HepG2 (cell line): ENCODE measurements at regions not wholly inside any gene's neighbourhood (a gene's known extent, or its start where the extent isn't known, plus 50 kb on each side); places are given as distances from the start of the nearest gene placed in this dataset.
A peak's percentile ranks its signal among the peaks of the same experiment; 100 is the strongest.

Experiments
- ATAC-seq: fragments of 200-7000 bp; cut with Tn5 transposase; 3 replicates; pipeline ENCODE4 v1.9.1; 2020; ENCODE audit warnings: mild to moderate bottlenecking, moderate library complexity
- BruUV-seq: library from RNA; stranded (reverse); fragments of 400-500 nt; replicated peaks from 2 replicates; lab custom pipeline; 2021; lab: Mats Ljungman, UMichigan
- CTCF ChIA-PET: fragments of 300-600 bp; formaldehyde crosslinking; extraction: SDS; loops from one replicate; lab custom pipeline; 2021; ENCODE audit warnings: low total read pairs, inconsistent platforms, low intra/inter-chr PET ratio; lab: Yijun Ruan, JAX
- POLR2A ChIA-PET: fragments of 350-600 bp; sonication (Branson Sonifier 250); formaldehyde crosslinking; loops from one replicate; lab custom pipeline; 2020; ENCODE audit warnings: antibody characterized with exemption, inconsistent platforms; lab: Yijun Ruan, JAX
- DNase-seq: peaks from one replicate; pipeline ENCODE4 v3.0.0-alpha.2; 2015; ENCODE audit warnings: low spot score
- FAIRE-seq: peaks from 3 replicates; lab custom pipeline; 2011; peaks lifted over from hg19 to GRCh38; lab: Jason Lieb, UNC
- H2AFZ ChIP-seq: one replicate; pipeline ENCODE4 v1.6.1; 2011; ENCODE audit warnings: low read length, inconsistent platforms
- H3K27ac ChIP-seq: fragments of 300-600 bp; 3 replicates; pipeline ENCODE4 v1.8.0; 2011; ENCODE audit warnings: mixed run types, mild to moderate bottlenecking, mixed read lengths, low read length, inconsistent platforms; ENCODE audit not compliant: insufficient read depth; ENCODE audit errors: extremely low read length
- H3K27me3 ChIP-seq, 2 experiments: fragments of 200-600 bp in 1 of 2; 2 replicates in 1 of 2; 3 replicates in 1 of 2; pipeline versions ENCODE4 v1.6.0 to v1.8.0; 2011; ENCODE audit warnings: low read length in 2 of 2, mild to moderate bottlenecking in 2 of 2, moderate library complexity in 2 of 2, inconsistent platforms in 1 of 2; ENCODE audit not compliant: insufficient read depth in 2 of 2, control insufficient read depth in 1 of 2
- H3K36me3 ChIP-seq, 2 experiments: fragments of 200-600 bp in 1 of 2; replicated peaks in 1 of 2; 2 replicates in 1 of 2; 3 replicates in 1 of 2; pipeline versions ENCODE4 v1.5.1 to v1.8.0; 2011; ENCODE audit warnings: low read length in 2 of 2, inconsistent platforms in 1 of 2; ENCODE audit not compliant: insufficient read depth in 2 of 2, control insufficient read depth in 1 of 2
- H3K4me1 ChIP-seq: 2 replicates; pipeline ENCODE4 v1.5.1; 2012; ENCODE audit warnings: low read length, inconsistent platforms; ENCODE audit not compliant: insufficient read depth
- H3K4me2 ChIP-seq: 2 replicates; pipeline ENCODE4 v1.6.0; 2011; ENCODE audit warnings: low read depth, low read length, inconsistent platforms
- H3K4me3 ChIP-seq, 3 experiments: fragments of 200-600 bp in 1 of 3; sonication (generic), shearing (Covaris generic) in 1 of 3; replicated peaks in 1 of 3; 2 replicates each; pipeline ENCODE4 v1.5.1; 2011 to 2016; ENCODE audit warnings: low read length in 3 of 3, inconsistent platforms in 2 of 3, low read depth in 2 of 3, mild to moderate bottlenecking in 2 of 3, control low read depth in 1 of 3, mixed read lengths in 1 of 3; ENCODE audit not compliant: insufficient read depth in 1 of 3
- H3K79me2 ChIP-seq: one replicate; pipeline ENCODE4 v1.6.1; 2011; ENCODE audit warnings: low read length, inconsistent platforms; ENCODE audit not compliant: insufficient read depth
- H3K9ac ChIP-seq: 2 replicates; pipeline ENCODE4 v1.6.0; 2011; ENCODE audit warnings: mild to moderate bottlenecking, low read depth, low read length, inconsistent platforms; ENCODE audit not compliant: insufficient read depth
- H3K9me3 ChIP-seq: 2 replicates; pipeline ENCODE4 v1.5.1; 2012; ENCODE audit warnings: mild to moderate bottlenecking, low read length
- H4K20me1 ChIP-seq: 2 replicates; pipeline ENCODE4 v1.6.0; 2011; ENCODE audit warnings: inconsistent platforms, mild to moderate bottlenecking, low read length, moderate library complexity; ENCODE audit not compliant: insufficient read depth
- HNF4A ChIP-seq: sonication (generic); formaldehyde crosslinking; IDR thresholded peaks from 2 replicates; pipeline ENCODE4 v1.4.0; 2020; ENCODE audit warnings: missing genetic modification reagents
- LCORL ChIP-seq, 2 experiments: fragments of 450-650 bp in 1 of 2; sonication (generic) in 1 of 2; formaldehyde crosslinking in 1 of 2; IDR thresholded peaks; 2 replicates each; pipeline versions ENCODE4 v1.5.0 to v1.6.1; 2017 to 2020; ENCODE audit warnings: antibody characterized with exemption in 1 of 2, missing genetic modification reagents in 1 of 2
- MYNN ChIP-seq: sonication (generic); formaldehyde crosslinking; IDR thresholded peaks from 2 replicates; pipeline ENCODE4 v1.4.0; 2020; ENCODE audit warnings: mild to moderate bottlenecking, low read depth, missing genetic modification reagents
- WGBS: methylation state at CpG from one replicate; pipeline ENCODE4 v1.1.6; 2017; ENCODE audit warnings: low lambda C conversion rate; 5-methylcytosine and 5-hydroxymethylcytosine counted together
- in situ Hi-C: cut with HindIII; loops from 2 replicates; pipeline ENCODE4 v1.10.0; 2017; ENCODE audit warnings: low pct_unique_long_range_greater_than_20kb; ENCODE audit not compliant: extremely low pct_ligation_motif_present
- intact Hi-C: fragments of 100-400 bp; cut with micrococcal nuclease; formaldehyde crosslinking; loops from one replicate; pipeline ENCODE4 v1.10.0; 2022; ENCODE audit not compliant: unreplicated experiment
- TF ChIP-seq, protein P1 (sequence below): sonication (generic); formaldehyde crosslinking; IDR thresholded peaks from 2 replicates; pipeline ENCODE4 v1.4.0; 2020; ENCODE audit warnings: missing genetic modification reagents
- TF ChIP-seq, protein P2 (sequence below): sonication (generic); formaldehyde crosslinking; IDR thresholded peaks from 2 replicates; pipeline ENCODE4 v1.4.0; 2020; ENCODE audit warnings: missing genetic modification reagents
- TF ChIP-seq, protein P3 (sequence below): sonication (generic); formaldehyde crosslinking; IDR thresholded peaks from 2 replicates; pipeline ENCODE4 v1.4.0; 2020; ENCODE audit warnings: mild to moderate bottlenecking, missing genetic modification reagents

DNA sequence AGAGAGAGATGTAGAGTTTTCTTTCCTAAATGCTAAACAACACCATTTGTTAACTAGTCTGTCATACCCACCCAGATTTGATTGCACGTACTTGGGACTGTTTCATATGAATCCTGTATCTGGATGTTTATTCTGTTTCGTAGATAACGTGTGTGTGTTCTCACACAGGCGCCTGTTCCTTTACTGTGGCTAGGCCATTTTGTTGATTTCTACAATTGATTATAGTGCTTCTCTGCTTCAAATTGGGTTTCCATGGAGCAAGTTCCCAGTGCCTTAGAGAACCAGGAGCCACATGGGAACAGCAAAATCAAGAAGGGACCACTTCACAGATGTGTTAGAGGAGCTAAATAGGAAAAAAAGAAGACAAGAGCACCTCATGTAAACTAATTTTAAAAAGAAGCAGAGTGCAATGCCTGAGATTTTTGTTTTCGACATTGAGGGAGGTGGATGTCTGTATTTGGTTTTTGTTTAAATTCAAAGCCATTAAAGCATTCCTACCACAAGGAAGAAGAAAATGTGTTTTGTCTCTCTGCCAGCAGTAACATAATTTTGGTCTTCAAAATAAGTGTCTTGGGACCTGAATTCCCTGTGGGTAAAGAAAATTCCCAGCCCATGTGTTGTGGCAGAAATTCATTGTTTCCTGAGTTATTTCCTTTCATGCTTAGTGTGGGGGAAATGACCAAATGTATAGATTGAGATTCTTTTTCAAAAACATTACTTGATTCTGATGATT lies 424.0 kb upstream of the C2CD4B start (continued):
- TF ChIP-seq, protein P1, sequence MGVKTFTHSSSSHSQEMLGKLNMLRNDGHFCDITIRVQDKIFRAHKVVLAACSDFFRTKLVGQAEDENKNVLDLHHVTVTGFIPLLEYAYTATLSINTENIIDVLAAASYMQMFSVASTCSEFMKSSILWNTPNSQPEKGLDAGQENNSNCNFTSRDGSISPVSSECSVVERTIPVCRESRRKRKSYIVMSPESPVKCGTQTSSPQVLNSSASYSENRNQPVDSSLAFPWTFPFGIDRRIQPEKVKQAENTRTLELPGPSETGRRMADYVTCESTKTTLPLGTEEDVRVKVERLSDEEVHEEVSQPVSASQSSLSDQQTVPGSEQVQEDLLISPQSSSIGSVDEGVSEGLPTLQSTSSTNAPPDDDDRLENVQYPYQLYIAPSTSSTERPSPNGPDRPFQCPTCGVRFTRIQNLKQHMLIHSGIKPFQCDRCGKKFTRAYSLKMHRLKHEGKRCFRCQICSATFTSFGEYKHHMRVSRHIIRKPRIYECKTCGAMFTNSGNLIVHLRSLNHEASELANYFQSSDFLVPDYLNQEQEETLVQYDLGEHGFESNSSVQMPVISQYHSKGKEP (CRISPR knock-in tag) = no peak
- TF ChIP-seq, protein P2, sequence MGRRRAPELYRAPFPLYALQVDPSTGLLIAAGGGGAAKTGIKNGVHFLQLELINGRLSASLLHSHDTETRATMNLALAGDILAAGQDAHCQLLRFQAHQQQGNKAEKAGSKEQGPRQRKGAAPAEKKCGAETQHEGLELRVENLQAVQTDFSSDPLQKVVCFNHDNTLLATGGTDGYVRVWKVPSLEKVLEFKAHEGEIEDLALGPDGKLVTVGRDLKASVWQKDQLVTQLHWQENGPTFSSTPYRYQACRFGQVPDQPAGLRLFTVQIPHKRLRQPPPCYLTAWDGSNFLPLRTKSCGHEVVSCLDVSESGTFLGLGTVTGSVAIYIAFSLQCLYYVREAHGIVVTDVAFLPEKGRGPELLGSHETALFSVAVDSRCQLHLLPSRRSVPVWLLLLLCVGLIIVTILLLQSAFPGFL (CRISPR knock-in tag) = no peak

DNA sequence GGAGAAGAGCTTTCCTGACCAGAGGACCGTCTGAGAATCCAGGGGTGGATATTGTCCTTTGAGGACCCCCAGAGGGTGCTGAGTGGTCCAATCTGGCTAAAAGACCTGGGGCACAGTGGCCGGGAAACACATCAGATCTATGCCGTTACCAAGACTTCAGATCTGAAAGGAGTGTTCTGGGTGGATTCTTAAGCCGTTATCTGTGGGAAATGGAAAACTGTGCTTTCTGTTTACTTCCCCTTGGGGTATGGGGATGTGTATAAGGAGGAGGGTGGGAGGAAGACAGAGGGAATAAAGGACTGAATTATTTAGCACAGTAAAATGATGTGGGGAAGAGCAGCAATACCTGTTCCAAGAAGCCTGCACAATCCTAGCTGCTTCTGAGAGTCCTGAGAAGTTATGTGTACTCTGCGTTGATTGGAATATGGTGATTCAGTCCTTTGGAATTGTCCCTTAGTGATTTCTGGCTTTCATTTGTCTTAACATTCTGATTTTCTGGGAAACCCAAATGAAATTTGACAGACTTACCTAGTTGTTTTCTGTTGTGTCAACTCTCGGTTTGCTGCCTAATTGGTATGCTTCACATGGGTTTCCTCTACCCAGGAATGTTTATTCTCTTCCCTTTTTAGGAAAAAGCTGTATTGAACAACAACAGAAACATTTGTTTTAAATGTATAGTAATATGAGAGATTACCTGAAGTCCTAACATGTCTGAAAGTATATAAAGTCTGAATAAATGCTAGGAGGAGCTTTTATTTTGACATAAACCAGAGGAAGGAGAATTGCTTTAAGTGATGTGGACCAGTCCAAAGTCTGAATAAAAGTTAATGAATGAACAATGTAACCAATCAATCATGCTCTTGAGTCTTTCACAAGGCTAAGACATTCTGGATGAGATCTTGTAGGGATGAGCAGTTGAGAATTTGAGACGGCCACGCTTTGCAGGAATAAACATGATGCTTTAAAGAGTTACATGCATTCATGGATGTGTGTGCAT lies 427.1 kb upstream of the C2CD4B start:
- H3K4me2 ChIP-seq = no peak overlapping the region
- in situ Hi-C loops = no loop called here
- no peaks in the 10 kb centered on the region for H3K9me3 ChIP-seq
- H3K4me1 ChIP-seq = peaks cover 29% of the 10 kb centered on the region
- H3K27ac ChIP-seq = no peak overlapping the region
- H3K4me3 ChIP-seq = no peak overlapping the region; a peak in 1 of 6 replicates
- no peaks in the 10 kb centered on the region for H4K20me1 ChIP-seq
- POLR2A ChIA-PET = no interaction called here
- no peak overlapping the region for H2AFZ ChIP-seq
- BruUV-seq = no TSS peak
- CTCF ChIA-PET = no interaction called here
- H3K27me3 ChIP-seq = no peaks in the 10 kb centered on the region
- no peak overlapping the region for H3K9ac ChIP-seq
- ATAC-seq (no peak), DNase-seq (peak; percentile 13)
- TF ChIP-seq LCORL (IDR thresholded peaks at IDR 0.05) (no peak), LCORL (CRISPR knock-in tag; IDR thresholded peaks at IDR 0.05) (no peak), HNF4A (CRISPR knock-in tag) (peak; percentile 30; the same call in 1 of the 2 replicates), MYNN (CRISPR knock-in tag) (peak; percentile 68; the same call in 1 of the 2 replicates)
- TF ChIP-seq, protein P3, sequence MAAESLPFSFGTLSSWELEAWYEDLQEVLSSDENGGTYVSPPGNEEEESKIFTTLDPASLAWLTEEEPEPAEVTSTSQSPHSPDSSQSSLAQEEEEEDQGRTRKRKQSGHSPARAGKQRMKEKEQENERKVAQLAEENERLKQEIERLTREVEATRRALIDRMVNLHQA (CRISPR knock-in tag) = no peak
- TF ChIP-seq, all 625 proteins: peak for 2
- Histone ChIP-seq H3K79me2 (no peaks in the 10 kb centered on the region), H3K36me3 (no peaks in the 10 kb centered on the region)
- intact Hi-C loops = no loop called here
- WGBS = 89% methylated on average over 8 of the region's 8 CpGs
- FAIRE-seq = no peak
